ENCODE measurements at regions not wholly inside any gene's neighbourhood (a gene's known extent, or its start where the extent isn't known, plus 50 kb on each side); places are given as distances from the start of the nearest gene placed in this dataset.

- TF ChIP-seq CTCF (IDR thresholded peaks at IDR 0.05; ENCODE audit: poor library complexity, severe bottlenecking) (no peak), RAD21 (conservative IDR thresholded peaks at IDR 0.05) (no peak), REST (IDR thresholded peaks at IDR 0.05; ENCODE audit: borderline replicate concordance) (no peak)
These were observed 74.2 kb upstream of the RASGRP1 start for GRCh38 chr15:38638811-38639210.
